Sigmoid colon (tissue), 4 donors: ENCODE measurements at regions not wholly inside any gene's neighbourhood (a gene's known extent, or its start where the extent isn't known, plus 50 kb on each side); places are given as distances from the start of the nearest gene placed in this dataset.

Source experiments
- CTCF ChIP-seq, 4 experiments: fragments of 450-650 bp in 3 of 4; fragments of 200-600 bp in 1 of 4; IDR thresholded peaks; one replicate each; pipeline ENCODE4 v1.5.1; 2016 to 2019; ENCODE audit warnings: antibody characterized with exemption in 4 of 4, mild to moderate bottlenecking in 3 of 4, moderate library complexity in 2 of 4
- EP300 ChIP-seq, 4 donors: sonication (generic); formaldehyde crosslinking; IDR thresholded peaks; one replicate each; pipeline ENCODE4 v1.6.1; 2017; ENCODE audit warnings: antibody characterized with exemption in 4 of 4

GRCh38 chr12:77248036-77248435, 182.7 kb upstream of the E2F7 start:
- TF ChIP-seq CTCF (IDR thresholded peaks at IDR 0.05) (no peak), EP300 (IDR thresholded peaks at IDR 0.05) (no peak)
